HG02885 (cell line): ENCODE measurements at regions not wholly inside any gene's neighbourhood (a gene's known extent, or its start where the extent isn't known, plus 50 kb on each side); places are given as distances from the start of the nearest gene placed in this dataset.
"Not testable (repeated sequence)": the region's sequence is repeated elsewhere in the genome, so short reads cannot be mapped to it uniquely, and the experiment has no call there.

Experiments used
- ATAC-seq: cut with Tn5 transposase; IDR thresholded peaks from one replicate; pipeline ENCODE4 v1.9.1; 2021; ENCODE audit warnings: mild to moderate bottlenecking; ENCODE audit not compliant: unreplicated experiment, poor library complexity

GRCh38 chr1:177891809-177892208 is 78.0 kb downstream of the SEC16B start:
- no peak for ATAC-seq

DNA sequence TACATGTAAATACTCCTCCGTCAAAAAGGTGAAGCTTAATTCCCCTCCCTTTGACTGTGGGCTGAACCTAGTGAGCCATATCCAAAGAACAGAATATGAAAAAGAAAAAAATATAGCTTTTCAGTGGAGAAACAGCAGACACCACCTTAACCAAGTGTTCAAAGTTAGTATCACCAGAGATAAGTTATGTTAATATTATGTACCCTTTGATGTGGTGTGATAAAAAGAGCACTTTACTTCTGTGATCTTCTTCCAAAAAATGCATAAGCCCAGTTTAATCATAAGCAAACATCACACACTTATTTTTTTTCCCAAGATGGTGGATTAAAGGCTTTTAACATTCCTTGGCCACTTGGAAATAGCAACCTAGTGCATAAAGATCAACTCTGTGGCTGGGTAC is 79.4 kb downstream of the SEC16B start:
- ATAC-seq, result no peak

DNA sequence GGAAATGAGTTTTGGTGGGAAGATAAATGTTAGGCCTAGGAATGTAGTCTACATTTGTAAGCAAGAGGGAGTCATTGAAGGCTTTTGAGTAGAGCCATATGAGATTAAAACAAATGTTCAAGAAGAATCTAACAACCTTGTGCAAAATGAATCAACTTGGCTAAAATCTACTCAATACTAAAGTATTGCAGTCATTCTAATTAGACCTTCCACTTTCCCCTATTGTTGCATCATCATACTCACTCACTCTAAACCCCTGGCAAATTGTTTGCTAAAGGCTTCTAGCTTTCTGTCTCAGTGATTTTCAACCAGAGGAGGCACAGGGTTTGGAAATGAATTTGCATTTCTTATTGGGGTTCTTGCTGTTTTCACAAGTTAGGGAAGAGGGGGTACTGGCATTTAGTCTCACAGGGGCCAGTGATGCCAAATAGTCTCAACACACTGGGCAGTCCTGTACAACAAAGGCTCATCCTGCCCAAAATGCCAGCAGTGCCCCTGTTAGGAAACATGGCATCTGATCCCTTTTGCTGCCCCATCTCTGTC is 85.3 kb downstream of the SEC16B start:
- ATAC-seq, result no peak

DNA sequence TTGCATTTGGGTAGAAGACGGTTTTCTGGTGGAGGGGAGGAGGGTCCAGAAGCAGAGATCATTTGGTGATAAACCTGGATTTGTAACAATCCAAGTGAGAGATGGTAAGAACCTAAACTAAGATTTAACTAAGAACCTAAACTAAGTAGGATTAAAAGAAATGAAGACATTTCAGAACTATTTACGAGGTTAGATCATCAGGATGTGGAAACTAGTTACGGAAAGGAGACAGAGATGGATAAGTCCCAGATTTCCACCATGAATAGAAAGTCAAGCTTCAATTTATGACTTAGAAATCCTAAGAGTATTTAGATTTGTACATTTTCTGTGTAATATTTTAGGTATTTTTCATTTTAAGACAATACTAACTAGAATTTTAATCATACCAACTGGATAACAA is 86.3 kb downstream of the SEC16B start:
- ATAC-seq, result no peak

DNA sequence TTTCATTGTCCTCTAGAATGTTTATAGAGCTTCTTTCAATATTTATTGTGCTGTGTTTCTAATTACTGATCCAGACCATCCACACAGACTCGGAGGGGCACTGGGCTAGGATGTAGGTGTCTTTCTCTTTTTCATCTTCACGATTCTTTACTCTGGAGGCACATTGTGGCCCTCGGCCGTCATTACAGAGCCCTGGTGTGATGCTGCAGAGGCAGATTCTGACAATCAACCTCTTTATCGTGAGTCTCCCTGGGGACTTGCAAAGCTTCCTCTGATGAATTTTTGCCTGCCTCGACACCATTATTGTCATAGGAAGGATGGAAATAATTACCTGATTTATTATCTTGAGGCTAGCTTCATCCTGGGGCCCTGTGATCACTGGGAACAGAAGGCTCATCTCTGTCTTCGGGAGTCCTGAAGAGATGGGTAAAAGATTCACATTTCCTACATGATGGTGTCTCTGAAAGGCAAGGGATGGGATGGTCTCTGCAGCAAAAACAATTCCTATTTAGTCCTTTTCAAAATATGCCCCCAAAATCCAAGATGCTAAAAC is 89.4 kb downstream of the SEC16B start:
- ATAC-seq, result no peak

DNA sequence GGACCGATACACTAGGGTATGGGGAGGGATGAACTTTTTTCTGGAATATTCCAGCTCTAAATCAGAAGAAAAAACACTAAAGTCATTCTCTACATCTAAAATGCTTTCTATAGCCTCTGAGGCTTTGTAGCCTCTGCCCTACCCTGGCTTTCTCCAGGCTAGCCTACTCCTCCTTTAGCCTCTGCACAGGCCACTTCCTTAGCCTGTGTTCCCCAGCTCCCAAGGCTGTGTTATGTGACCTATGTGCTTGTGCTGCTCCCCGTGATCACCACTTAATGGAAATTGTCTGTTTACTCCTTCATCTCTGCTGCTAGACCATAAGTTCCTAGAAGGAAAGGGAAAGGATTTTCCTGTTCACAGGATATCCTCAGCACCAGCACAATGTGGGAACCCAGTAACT is 92.8 kb downstream of the SEC16B start:
- no peak for ATAC-seq

GRCh38 chr1:177873238-177873637 is 96.6 kb downstream of the SEC16B start:
- no peak for ATAC-seq

DNA sequence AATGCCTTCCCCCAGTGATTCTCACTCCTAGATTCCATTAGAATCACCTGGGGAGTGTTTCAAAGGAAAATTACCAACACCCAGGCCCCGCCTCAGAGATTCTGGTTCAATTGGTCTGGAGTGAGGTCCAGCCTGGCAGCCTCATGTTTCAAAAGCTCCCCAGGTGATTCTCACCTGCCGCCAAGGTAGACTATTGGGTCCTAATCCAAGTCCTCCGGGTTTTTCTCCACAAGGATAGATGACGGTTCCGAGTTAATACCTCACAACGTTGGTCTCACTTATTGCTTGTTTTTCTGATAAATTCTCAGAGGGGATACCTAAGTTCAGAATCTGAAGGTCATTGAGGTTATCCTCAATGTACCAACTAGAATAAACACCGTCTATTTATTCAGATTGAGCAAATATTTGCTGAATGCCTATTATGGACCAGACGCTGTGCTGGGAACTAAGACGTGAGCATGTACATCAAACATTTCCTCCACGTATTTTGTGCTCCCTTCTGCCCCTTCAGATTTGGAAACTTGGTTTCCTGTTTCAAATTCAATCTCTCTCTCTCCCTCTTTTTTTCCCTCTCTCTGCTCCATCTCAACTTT is 97.5 kb downstream of the SEC16B start:
- no peak for ATAC-seq

GRCh38 chr1:177871613-177872307 is 98.1 kb downstream of the SEC16B start:
- no peak for ATAC-seq

- no peak for ATAC-seq
Measured at GRCh38 chr1:177869586-177869985, 100.3 kb downstream of the SEC16B start.

DNA sequence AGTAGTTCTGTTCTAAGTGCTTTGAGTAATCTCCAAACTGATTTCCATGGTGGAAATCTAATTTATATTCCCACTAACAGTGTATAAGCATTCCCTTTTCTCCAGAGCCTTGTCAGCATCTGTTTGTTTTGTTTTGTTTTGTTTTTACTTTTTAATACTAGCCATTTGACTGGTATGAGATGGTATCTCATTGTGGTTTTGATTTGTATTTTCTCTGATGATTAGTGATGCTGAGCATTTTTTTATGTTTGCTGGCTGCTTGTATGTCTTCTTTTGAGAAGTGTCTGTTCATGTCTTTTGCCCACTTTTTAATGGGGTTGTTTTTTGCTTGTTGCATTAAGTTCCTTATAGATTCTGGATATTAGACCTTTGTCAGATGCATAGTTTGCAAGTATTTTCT is 100.8 kb downstream of the SEC16B start:
- not testable (repeated sequence) for ATAC-seq

- ATAC-seq, result no peak
Measured at GRCh38 chr1:177865807-177866206, 104.1 kb downstream of the SEC16B start.

DNA sequence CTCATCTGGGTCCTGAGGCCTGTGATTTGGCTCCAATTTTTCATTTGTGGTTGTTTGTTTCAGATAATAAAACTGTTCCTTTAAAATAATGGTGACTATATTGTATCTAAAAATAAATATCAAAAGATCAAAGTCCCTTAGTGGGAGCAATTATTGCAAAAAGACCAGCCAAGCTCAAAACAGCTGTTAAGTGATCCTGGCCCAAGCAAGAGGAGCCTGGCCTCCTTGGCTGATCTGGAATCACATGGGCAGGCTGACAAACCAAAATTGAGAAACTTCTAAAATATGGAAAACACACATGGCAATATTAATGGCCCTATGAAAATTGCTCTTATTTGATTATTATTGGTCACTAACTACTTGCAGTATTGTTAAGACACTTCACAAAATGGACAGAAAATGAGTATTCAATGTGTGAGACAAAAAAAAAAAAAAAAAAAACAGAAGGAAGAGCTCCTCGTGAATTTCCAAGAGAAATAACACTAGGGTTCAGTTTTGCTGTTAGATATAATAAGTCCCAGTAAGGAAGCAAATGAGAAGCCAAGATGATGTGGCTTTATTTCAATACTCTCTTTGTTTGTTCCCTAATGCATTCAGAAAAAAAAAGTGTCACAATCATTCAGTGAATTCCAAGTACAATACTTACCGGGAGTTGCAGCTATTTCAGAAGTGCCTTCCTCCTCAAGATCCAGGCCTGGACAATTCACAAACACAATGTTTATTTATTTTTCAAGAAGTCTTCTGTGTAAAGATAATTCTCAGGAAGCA is 105.1 kb downstream of the SEC16B start:
- no peak for ATAC-seq

GRCh38 chr1:177863796-177864195 is 106.1 kb downstream of the SEC16B start:
- ATAC-seq, result no peak

DNA sequence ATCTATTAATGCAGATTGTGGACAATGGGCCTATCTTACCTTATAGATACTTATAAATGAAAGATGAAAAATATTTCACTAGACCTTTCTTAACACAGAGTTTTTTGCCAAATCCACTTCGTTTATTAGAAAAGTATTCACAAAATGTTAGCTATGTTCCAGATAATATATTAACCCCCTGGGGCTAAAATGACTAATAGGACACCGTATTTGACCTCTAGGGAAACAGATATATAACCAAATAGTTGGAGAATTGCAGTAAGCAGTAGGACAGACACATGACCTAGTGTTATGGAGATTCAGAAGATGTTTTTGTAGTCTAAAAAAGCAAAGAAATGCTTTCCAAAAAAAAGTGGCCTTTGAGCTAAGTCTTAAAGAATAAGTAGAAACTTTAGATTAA is 106.9 kb downstream of the SEC16B start:
- no peak for ATAC-seq

DNA sequence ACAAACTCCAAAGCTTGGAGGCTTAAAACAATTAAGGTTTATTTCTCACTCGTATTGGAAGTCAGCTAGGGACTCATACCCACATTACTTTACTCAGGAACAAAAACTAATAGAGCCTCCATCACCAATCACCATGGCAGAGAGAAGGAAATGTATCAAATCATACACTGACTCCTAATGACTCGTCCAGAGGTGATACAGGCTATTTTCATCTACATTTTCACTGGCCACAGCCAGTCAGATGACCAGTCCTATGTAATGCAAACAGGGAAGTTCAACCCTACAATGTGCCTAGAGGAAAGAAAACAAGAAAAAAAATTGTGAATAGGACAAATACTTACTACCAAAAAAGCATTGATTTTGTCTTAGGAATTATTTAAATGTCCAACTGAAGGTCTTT is 110.3 kb downstream of the SEC16B start:
- no peak for ATAC-seq

DNA sequence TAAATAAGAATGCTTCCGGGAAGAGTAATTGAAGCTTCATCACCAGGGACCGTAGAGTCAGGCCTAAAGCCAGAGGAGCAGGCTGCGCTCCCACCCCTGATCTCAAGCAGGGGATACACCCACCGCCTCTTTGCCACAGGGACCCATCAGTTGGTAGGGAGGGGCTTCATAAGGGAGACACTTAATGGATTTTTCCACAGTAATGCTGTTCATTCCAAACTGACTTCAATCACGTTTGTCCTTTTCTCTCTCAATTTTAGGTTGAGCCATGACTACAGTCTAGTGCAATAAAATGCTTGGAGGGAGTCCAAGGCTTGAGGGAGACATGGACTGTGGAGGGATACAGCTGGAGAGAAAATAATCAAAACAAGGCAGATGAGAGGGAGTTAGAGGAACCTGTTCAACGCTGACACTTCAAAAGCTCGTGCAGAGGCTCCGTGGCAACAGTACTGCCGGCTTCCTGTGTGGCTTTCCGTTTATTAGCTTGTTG is 111.5 kb downstream of the SEC16B start:
- ATAC-seq, result no peak

- no peak for ATAC-seq
Measured at GRCh38 chr1:177857285-177857684, 112.6 kb downstream of the SEC16B start.

DNA sequence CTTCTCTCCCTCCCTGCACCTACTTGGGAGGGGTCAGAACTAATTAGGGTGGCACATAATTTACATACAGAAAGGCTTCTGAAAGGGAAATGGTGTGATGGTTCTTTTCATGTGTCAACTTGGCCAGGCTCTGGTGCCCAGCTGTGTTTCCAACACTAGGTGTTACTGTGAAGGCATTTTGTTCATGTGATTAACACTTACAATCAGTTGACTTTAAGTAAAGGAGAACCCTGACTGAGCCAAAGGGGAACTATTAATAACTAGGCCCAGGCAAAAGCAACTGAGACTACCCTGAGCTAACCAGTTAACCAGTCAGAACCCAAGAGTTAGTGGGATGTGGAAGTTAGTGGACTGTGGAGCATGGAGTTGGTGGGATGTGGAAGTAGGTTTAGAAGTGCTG is 114.9 kb downstream of the SEC16B start:
- ATAC-seq, result no peak

GRCh38 chr1:177849579-177850290 is 120.1 kb downstream of the SEC16B start:
- ATAC-seq, result no peak
